Ovary (tissue), 3 donors: ENCODE measurements at regions not wholly inside any gene's neighbourhood (a gene's known extent, or its start where the extent isn't known, plus 50 kb on each side); places are given as distances from the start of the nearest gene placed in this dataset.

Experiments
- CTCF ChIP-seq, 3 donors: fragments of 450-650 bp in 2 of 3; fragments of 200-600 bp in 1 of 3; IDR thresholded peaks; one replicate each; pipeline versions ENCODE4 v1.5.1 to v1.8.0; 2016 to 2022; ENCODE audit warnings: antibody characterized with exemption in 3 of 3, mild to moderate bottlenecking in 1 of 3
- EP300 ChIP-seq: sonication (generic); formaldehyde crosslinking; IDR thresholded peaks from one replicate; pipeline ENCODE4 v1.6.1; 2017; ENCODE audit warnings: antibody characterized with exemption
- POLR2A ChIP-seq: fragments of 450-650 bp; IDR thresholded peaks from one replicate; pipeline ENCODE4 v1.6.1; 2017; ENCODE audit warnings: antibody characterized with exemption, mild to moderate bottlenecking, moderate library complexity
- donor health status: DM: no; HTN: no; CAD: no.

GRCh38 chr7:109318136-109318535, 748.5 kb downstream of the DNAJB9 start:
- TF ChIP-seq CTCF (IDR thresholded peaks at IDR 0.05) (no peak), POLR2A (no peak), EP300 (no peak)
